K562 (cell line): ENCODE measurements at regions not wholly inside any gene's neighbourhood (a gene's known extent, or its start where the extent isn't known, plus 50 kb on each side); places are given as distances from the start of the nearest gene placed in this dataset.

Experiments used
- ATAC-seq: fragments of 200-7000 bp; cut with Tn5 transposase; 3 replicates; pipeline ENCODE4 v1.9.1; 2020; ENCODE audit warnings: moderate library complexity
- BruUV-seq: library from RNA; stranded (reverse); fragments of 400-500 nt; replicated peaks from 2 replicates; lab custom pipeline; 2021; lab: Mats Ljungman, UMichigan
- CTCF ChIA-PET: fragments of 300-600 bp; formaldehyde crosslinking; extraction: SDS; loops from one replicate; lab custom pipeline; 2021; ENCODE audit warnings: low intra/inter-chr PET ratio; lab: Yijun Ruan, JAX
- POLR2A ChIA-PET: fragments of 300-600, 350-650 bp; sonication (Branson Sonifier 250); formaldehyde crosslinking; extraction: SDS; loops from one replicate; lab custom pipeline; 2021; ENCODE audit warnings: antibody characterized with exemption, inconsistent platforms; lab: Yijun Ruan, JAX
- DNase-seq, 4 experiments: peaks; one replicate each; pipeline versions ENCODE4 v3.0.0 to v3.0.0-alpha.2; 2011 to 2018; ENCODE audit warnings: low spot score in 3 of 4, mixed read lengths in 3 of 4; ENCODE audit errors: extremely low read depth in 1 of 4
- FAIRE-seq: peaks from 2 replicates; lab custom pipeline; 2011; peaks lifted over from hg19 to GRCh38; lab: Jason Lieb, UNC
- H2AFZ ChIP-seq: 2 replicates; pipeline ENCODE4 v1.6.0; 2011; ENCODE audit warnings: low read depth, low read length, control low read depth, inconsistent platforms
- H3K27ac ChIP-seq: fragments of 200-600 bp; 3 replicates; pipeline ENCODE4 v1.8.0; 2011; ENCODE audit warnings: low read depth, mild to moderate bottlenecking, control low read depth, inconsistent platforms, low read length, moderate library complexity, mixed read lengths; ENCODE audit errors: extremely low read depth
- H3K27me3 ChIP-seq, 2 experiments: fragments of 300-600 bp in 1 of 2; 2 replicates in 1 of 2; 3 replicates in 1 of 2; pipeline versions ENCODE4 v1.6.0 to v1.8.0; 2011; ENCODE audit warnings: inconsistent platforms in 2 of 2, low read length in 2 of 2, mild to moderate bottlenecking in 1 of 2, mixed read lengths in 1 of 2, moderate library complexity in 1 of 2; ENCODE audit not compliant: control insufficient read depth in 2 of 2, insufficient read depth in 2 of 2
- H3K36me3 ChIP-seq: fragments of 300-600 bp; 3 replicates; pipeline ENCODE4 v1.8.0; 2011; ENCODE audit warnings: mild to moderate bottlenecking, low read length, inconsistent platforms; ENCODE audit not compliant: control insufficient read depth, insufficient read depth
- H3K4me1 ChIP-seq, 2 experiments: fragments of 200-600 bp in 1 of 2; replicated peaks in 1 of 2; 2 replicates in 1 of 2; 3 replicates in 1 of 2; pipeline versions ENCODE4 v1.5.1 to v1.8.0; 2011; ENCODE audit warnings: inconsistent platforms in 2 of 2, low read length in 2 of 2, mild to moderate bottlenecking in 1 of 2, mixed read lengths in 1 of 2, moderate library complexity in 1 of 2; ENCODE audit not compliant: control insufficient read depth in 2 of 2, insufficient read depth in 2 of 2
- H3K4me2 ChIP-seq: 2 replicates; pipeline ENCODE4 v1.6.1; 2011; ENCODE audit warnings: low read length, control low read depth, inconsistent platforms, mixed read lengths; ENCODE audit not compliant: insufficient read depth
- H3K4me3 ChIP-seq: fragments of 200-600 bp; sonication (generic), shearing (Covaris generic); 2 replicates; pipeline ENCODE4 v1.5.1; 2016; ENCODE audit warnings: control low read depth, inconsistent platforms
- H3K79me2 ChIP-seq: fragments of 200-600 bp; 3 replicates; pipeline ENCODE4 v1.8.0; 2011; ENCODE audit warnings: low read length, inconsistent platforms; ENCODE audit not compliant: control insufficient read depth, insufficient read depth
- H3K9ac ChIP-seq, 2 experiments: 2 replicates each; pipeline versions ENCODE4 v1.6.0 to v1.6.1; 2011; ENCODE audit warnings: low read depth in 2 of 2, low read length in 2 of 2, control low read depth in 1 of 2, inconsistent platforms in 1 of 2, mild to moderate bottlenecking in 1 of 2, mixed read lengths in 1 of 2; ENCODE audit not compliant: insufficient read depth in 1 of 2
- H3K9me1 ChIP-seq: one replicate; pipeline ENCODE4 v1.6.0; 2011; ENCODE audit warnings: inconsistent platforms, mild to moderate bottlenecking, low read length, moderate library complexity; ENCODE audit not compliant: control insufficient read depth, insufficient read depth
- H3K9me3 ChIP-seq: replicated peaks from 2 replicates; pipeline ENCODE4 v1.5.1; 2011; ENCODE audit warnings: low read depth, low read length, inconsistent platforms; ENCODE audit not compliant: control insufficient read depth, insufficient read depth
- H4K20me1 ChIP-seq: replicated peaks from 2 replicates; pipeline ENCODE4 v1.6.1; 2011; ENCODE audit warnings: low read length, inconsistent platforms, mixed read lengths; ENCODE audit not compliant: control insufficient read depth, insufficient read depth
- DPF2 ChIP-seq: fragments of 450-650 bp; IDR thresholded peaks from 2 replicates; pipeline ENCODE4 v1.6.1; 2016
- ETS1 ChIP-seq: conservative IDR thresholded peaks from 2 replicates; pipeline ENCODE4 v1.6.1; 2011; ENCODE audit warnings: low read depth, mild to moderate bottlenecking, low read length; ENCODE audit not compliant: control insufficient read depth
- KAT8 ChIP-seq: fragments of 450-650 bp; IDR thresholded peaks from 2 replicates; pipeline ENCODE4 v1.6.1; 2016; ENCODE audit warnings: low read depth, mild to moderate bottlenecking
- LCOR ChIP-seq: sonication (generic); formaldehyde crosslinking; IDR thresholded peaks from 2 replicates; pipeline ENCODE4 v1.8.0; 2022; ENCODE audit warnings: mild to moderate bottlenecking, missing genetic modification reagents
- MBD2 ChIP-seq: sonication (generic); IDR thresholded peaks from 2 replicates; pipeline ENCODE4 v1.6.1; 2016; ENCODE audit warnings: low read depth, borderline replicate concordance
- MCM2 ChIP-seq: fragments of 450-650 bp; IDR thresholded peaks from 2 replicates; pipeline ENCODE4 v1.6.1; 2017; ENCODE audit warnings: low read depth, mild to moderate bottlenecking
- ZBTB7A ChIP-seq: IDR thresholded peaks from 2 replicates; pipeline ENCODE4 v1.6.1; 2011; ENCODE audit warnings: low read depth, mild to moderate bottlenecking, low read length, moderate library complexity, borderline replicate concordance; ENCODE audit not compliant: control insufficient read depth
- ZNF253 ChIP-seq: fragments of 250-450 bp; sonication (Bioruptor Pico); conservative IDR thresholded peaks from 2 replicates; pipeline ENCODE4 v1.6.1; 2021; ENCODE audit warnings: mild to moderate bottlenecking
- ZNF318 ChIP-seq, 2 experiments: fragments of 450-650 bp; IDR thresholded peaks; 2 replicates each; pipeline ENCODE4 v1.6.1; 2016; ENCODE audit warnings: mild to moderate bottlenecking in 2 of 2, borderline replicate concordance in 1 of 2, low read depth in 1 of 2, moderate library complexity in 1 of 2
- ZNF449 ChIP-seq: fragments of 250-450 bp; sonication (Bioruptor Pico); IDR thresholded peaks from 2 replicates; pipeline ENCODE4 v1.8.0; 2022; ENCODE audit warnings: moderate library complexity, mild to moderate bottlenecking, inconsistent platforms
- ZNF785 ChIP-seq: fragments of 250-450 bp; sonication (Bioruptor Pico); IDR thresholded peaks from 2 replicates; pipeline ENCODE4 v1.4.0; 2020; ENCODE audit warnings: mild to moderate bottlenecking
- WGBS: fragments of 100-300 bp; shearing (Covaris generic); methylation state at CpG from one replicate; pipeline ENCODE4 v1.1.6; 2016; ENCODE audit warnings: low coverage, mixed read lengths; ENCODE audit not compliant: insufficient coverage; ENCODE audit errors: missing lambda C conversion rate; 5-methylcytosine and 5-hydroxymethylcytosine counted together
- in situ Hi-C: fragments of 300-500 bp; cut with MboI; formaldehyde crosslinking; loops from 4 replicates; pipeline ENCODE4 v1.15.0; 2018; ENCODE audit warnings: inconsistent platforms, mixed read lengths
- intact Hi-C: fragments of 100-400 bp; cut with micrococcal nuclease; formaldehyde crosslinking; loops from 2 replicates; pipeline ENCODE4 v1.14.2; 2022

- H3K4me1 ChIP-seq, result no peaks in the 10 kb centered on the region
- WGBS, result 2% methylated on average over 3 of the region's 3 CpGs
- peaks cover 6 to 14% of the 10 kb centered on the region in 2 experiments; a peak in 4 of 5 replicates for H3K27me3 ChIP-seq
- ATAC-seq (no peak), DNase-seq (no peak), FAIRE-seq (no peak)
- H3K9ac ChIP-seq, result no peak overlapping the region
- ChIA-PET POLR2A (no interaction called here), CTCF (no interaction called here)
- no peaks in the 10 kb centered on the region for H3K9me3 ChIP-seq
- no peak overlapping the region for H3K4me2 ChIP-seq
- no peaks in the 10 kb centered on the region for H4K20me1 ChIP-seq
- no TSS peak for BruUV-seq
- H3K4me3 ChIP-seq, result no peak overlapping the region
- no peak overlapping the region for H3K27ac ChIP-seq
- in situ Hi-C loops (no loop called here), intact Hi-C loops (no loop called here)
- no peaks in the 10 kb centered on the region for H3K36me3 ChIP-seq
- no peak overlapping the region for H2AFZ ChIP-seq
- H3K9me1 ChIP-seq, result no peaks in the 10 kb centered on the region
- no peaks in the 10 kb centered on the region for H3K79me2 ChIP-seq
- no peak for TF ChIP-seq ZNF449 (CRISPR knock-in tag)
- TF ChIP-seq KAT8, result no peak
- TF ChIP-seq LCOR (CRISPR knock-in tag), result no peak
- TF ChIP-seq ZNF318 (IDR thresholded peaks at IDR 0.05; ENCODE audit: borderline replicate concordance in 1 of 2, low read depth in 1 of 2), result no peak
- TF ChIP-seq ZNF253 (CRISPR knock-in tag), result no peak
- TF ChIP-seq ZNF785 (CRISPR knock-in tag), result no peak
- TF ChIP-seq ZBTB7A, result no peak
- no peak for TF ChIP-seq ETS1
- TF ChIP-seq MCM2, result no peak
- TF ChIP-seq DPF2, result no peak
- TF ChIP-seq MBD2, result no peak
Observed at GRCh38 chr2:63658176-63658968, 69.6 kb downstream of the MDH1 start.
